ENCODE measurements at regions not wholly inside any gene's neighbourhood (a gene's known extent, or its start where the extent isn't known, plus 50 kb on each side); places are given as distances from the start of the nearest gene placed in this dataset.

GRCh38 chr2:183866666-183867065 is 731.7 kb upstream of the ZNF804A start:
- TF ChIP-seq CTCF (IDR thresholded peaks at IDR 0.05; ENCODE audit: extremely low read depth, insufficient read depth, missing control alignments): no peak
- DNase-seq (ENCODE audit: low spot score): no peak
- in situ Hi-C loops (cut with MboI; ENCODE audit: low pct_unique_long_range_greater_than_20kb, low sequenced_read_pairs, unreplicated experiment): no loop called here

- no peak for DNase-seq (ENCODE audit: low spot score)
- in situ Hi-C loops (cut with MboI; ENCODE audit: low pct_unique_long_range_greater_than_20kb, low sequenced_read_pairs, unreplicated experiment): no loop called here
- TF ChIP-seq CTCF (IDR thresholded peaks at IDR 0.05; ENCODE audit: extremely low read depth, insufficient read depth, missing control alignments): no peak
Measured at GRCh38 chr2:183867206-183867605, 731.1 kb upstream of the ZNF804A start.

- no peak for TF ChIP-seq CTCF (IDR thresholded peaks at IDR 0.05; ENCODE audit: extremely low read depth, insufficient read depth, missing control alignments)
- in situ Hi-C loops (cut with MboI; ENCODE audit: low pct_unique_long_range_greater_than_20kb, low sequenced_read_pairs, unreplicated experiment): no loop called here
- no peak for DNase-seq (ENCODE audit: low spot score)
Measured at GRCh38 chr2:183868153-183868552, 730.2 kb upstream of the ZNF804A start.

GRCh38 chr2:183868707-183869106 is 729.6 kb upstream of the ZNF804A start:
- DNase-seq (ENCODE audit: low spot score): no peak
- in situ Hi-C loops (cut with MboI; ENCODE audit: low pct_unique_long_range_greater_than_20kb, low sequenced_read_pairs, unreplicated experiment): no loop called here
- TF ChIP-seq CTCF (IDR thresholded peaks at IDR 0.05; ENCODE audit: extremely low read depth, insufficient read depth, missing control alignments): no peak

- TF ChIP-seq CTCF (IDR thresholded peaks at IDR 0.05; ENCODE audit: extremely low read depth, insufficient read depth, missing control alignments): no peak
- no peak for DNase-seq (ENCODE audit: low spot score)
- in situ Hi-C loops (cut with MboI; ENCODE audit: low pct_unique_long_range_greater_than_20kb, low sequenced_read_pairs, unreplicated experiment): no loop called here
Measured at GRCh38 chr2:183872131-183872530, 726.2 kb upstream of the ZNF804A start.

- no peak for DNase-seq (ENCODE audit: low spot score)
- no peak for TF ChIP-seq CTCF (IDR thresholded peaks at IDR 0.05; ENCODE audit: extremely low read depth, insufficient read depth, missing control alignments)
- in situ Hi-C loops (cut with MboI; ENCODE audit: low pct_unique_long_range_greater_than_20kb, low sequenced_read_pairs, unreplicated experiment): no loop called here
Measured at GRCh38 chr2:183881978-183882377, 716.4 kb upstream of the ZNF804A start.
